H9 (cell line): ENCODE measurements at regions not wholly inside any gene's neighbourhood (a gene's known extent, or its start where the extent isn't known, plus 50 kb on each side); places are given as distances from the start of the nearest gene placed in this dataset.

ENCODE experiments used
- DNase-seq: peaks from one replicate; pipeline ENCODE4 v3.0.0-alpha.2; 2017
- H2AFZ ChIP-seq: one replicate; pipeline ENCODE4 v1.6.1; 2013; ENCODE audit warnings: mild to moderate bottlenecking, low read length, control low read depth, moderate library complexity
- H2AK5ac ChIP-seq: 2 replicates; pipeline ENCODE4 v1.6.1; 2013; ENCODE audit warnings: low read length, control low read depth, mixed read lengths; ENCODE audit not compliant: insufficient read length
- H2BK120ac ChIP-seq: one replicate; pipeline ENCODE4 v1.6.1; 2013; ENCODE audit warnings: low read depth, mild to moderate bottlenecking, low read length, control low read depth, inconsistent platforms; ENCODE audit not compliant: poor library complexity, severe bottlenecking
- H2BK12ac ChIP-seq: 2 replicates; pipeline ENCODE4 v1.6.1; 2013; ENCODE audit warnings: low read length, control low read depth, mixed read lengths, low read depth; ENCODE audit not compliant: insufficient read length
- H2BK15ac ChIP-seq: 2 replicates; pipeline ENCODE4 v1.6.1; 2013; ENCODE audit warnings: low read depth, low read length, control low read depth
- H2BK20ac ChIP-seq: one replicate; pipeline ENCODE4 v1.6.1; 2013; ENCODE audit warnings: low read depth, mild to moderate bottlenecking, low read length, control low read depth, inconsistent platforms; ENCODE audit not compliant: poor library complexity, severe bottlenecking
- H2BK5ac ChIP-seq: 2 replicates; pipeline ENCODE4 v1.6.1; 2013; ENCODE audit warnings: low read length, control low read depth, mixed read lengths; ENCODE audit not compliant: insufficient read length
- H3K14ac ChIP-seq: 2 replicates; pipeline ENCODE4 v1.6.1; 2013; ENCODE audit warnings: low read length, control low read depth; ENCODE audit not compliant: insufficient read depth
- H3K18ac ChIP-seq: 2 replicates; pipeline ENCODE4 v1.6.1; 2013; ENCODE audit warnings: low read depth, mild to moderate bottlenecking, mixed read lengths, low read length, control low read depth; ENCODE audit not compliant: insufficient read length
- H3K23ac ChIP-seq: 2 replicates; pipeline ENCODE4 v1.6.1; 2013; ENCODE audit warnings: low read length, control low read depth, mixed read lengths, low read depth; ENCODE audit not compliant: insufficient read length
- H3K23me2 ChIP-seq: 2 replicates; pipeline ENCODE4 v1.6.1; 2013; ENCODE audit warnings: low read depth, mild to moderate bottlenecking, mixed read lengths, low read length, control low read depth; ENCODE audit not compliant: insufficient read length, poor library complexity, severe bottlenecking
- H3K27ac ChIP-seq: 2 replicates; pipeline ENCODE4 v1.5.1; 2013; ENCODE audit warnings: low read length, control low read depth, mixed read lengths, low read depth; ENCODE audit not compliant: insufficient read length
- H3K27me3 ChIP-seq: 2 replicates; pipeline ENCODE4 v1.6.1; 2013; ENCODE audit warnings: low read length, control low read depth, inconsistent platforms; ENCODE audit not compliant: insufficient read depth
- H3K4ac ChIP-seq: 2 replicates; pipeline ENCODE4 v1.6.1; 2013; ENCODE audit warnings: low read depth, mild to moderate bottlenecking, control low read depth, inconsistent platforms, low read length, moderate library complexity
- H3K4me1 ChIP-seq: 2 replicates; pipeline ENCODE4 v1.6.1; 2013; ENCODE audit warnings: low read length, control low read depth, inconsistent platforms; ENCODE audit not compliant: insufficient read depth
- H3K4me2 ChIP-seq: 2 replicates; pipeline ENCODE4 v1.6.1; 2013; ENCODE audit warnings: low read length, control low read depth, mixed read lengths; ENCODE audit not compliant: insufficient read length, insufficient read depth
- H3K56ac ChIP-seq: 2 replicates; pipeline ENCODE4 v1.6.1; 2013; ENCODE audit warnings: low read depth, mild to moderate bottlenecking, mixed read lengths, low read length, control low read depth; ENCODE audit not compliant: insufficient read length
- H3K79me1 ChIP-seq: 2 replicates; pipeline ENCODE4 v1.6.1; 2013; ENCODE audit warnings: low read depth, mild to moderate bottlenecking, moderate library complexity, low read length, control low read depth, inconsistent platforms; ENCODE audit not compliant: insufficient read depth, poor library complexity, severe bottlenecking
- H3K79me2 ChIP-seq: 2 replicates; pipeline ENCODE4 v1.6.1; 2013; ENCODE audit warnings: low read length, control low read depth, inconsistent platforms; ENCODE audit not compliant: insufficient read depth
- H3K9ac ChIP-seq: 2 replicates; pipeline ENCODE4 v1.6.1; 2013; ENCODE audit warnings: low read length, control low read depth, mixed read lengths; ENCODE audit not compliant: insufficient read length; ENCODE audit errors: extremely low read depth
- H3K9me3 ChIP-seq: one replicate; pipeline ENCODE4 v1.6.1; 2013; ENCODE audit warnings: low read depth, low read length, inconsistent platforms; ENCODE audit not compliant: control insufficient read depth
- H3T11ph ChIP-seq: one replicate; pipeline ENCODE4 v1.6.1; 2013; ENCODE audit warnings: mild to moderate bottlenecking, low read length, control low read depth, inconsistent platforms
- H4K20me1 ChIP-seq: one replicate; pipeline ENCODE4 v1.6.1; 2013; ENCODE audit not compliant: control insufficient read depth, insufficient read length, insufficient read depth
- H4K5ac ChIP-seq: 2 replicates; pipeline ENCODE4 v1.6.1; 2013; ENCODE audit warnings: low read depth, mild to moderate bottlenecking, mixed read lengths, low read length, control low read depth; ENCODE audit not compliant: insufficient read length
- H4K8ac ChIP-seq: replicated peaks from 2 replicates; pipeline ENCODE4 v1.6.1; 2013; ENCODE audit warnings: low read length, control low read depth, mixed read lengths, low read depth; ENCODE audit not compliant: insufficient read length
- H4K91ac ChIP-seq: 2 replicates; pipeline ENCODE4 v1.6.1; 2013; ENCODE audit warnings: low read depth, mild to moderate bottlenecking, moderate library complexity, mixed read lengths, low read length, control low read depth; ENCODE audit not compliant: insufficient read length
- H3K27ac Mint-ChIP-seq, 3 experiments: 2 replicates in 2 of 3; 3 replicates in 1 of 3; pipeline ENCODE4 v1.8.0; 2020 to 2021; ENCODE audit warnings: mixed read lengths in 3 of 3, mild to moderate bottlenecking in 1 of 3, moderate library complexity in 1 of 3
- H3K27me3 Mint-ChIP-seq: 2 replicates; pipeline ENCODE4 v1.8.0; 2021; ENCODE audit warnings: low read depth, mild to moderate bottlenecking, moderate library complexity, mixed read lengths
- H3K36me3 Mint-ChIP-seq, 3 experiments: 2 replicates in 2 of 3; 3 replicates in 1 of 3; pipeline ENCODE4 v1.8.0; 2020 to 2021; ENCODE audit warnings: low read depth in 3 of 3, mixed read lengths in 3 of 3; ENCODE audit not compliant: insufficient read depth in 1 of 3
- H3K4me1 Mint-ChIP-seq, 2 experiments: 2 replicates each; pipeline ENCODE4 v1.8.0; 2020; ENCODE audit warnings: mixed read lengths in 2 of 2
- H3K4me3 Mint-ChIP-seq, 2 experiments: 2 replicates in 1 of 2; 3 replicates in 1 of 2; pipeline ENCODE4 v1.8.0; 2020 to 2021; ENCODE audit warnings: mild to moderate bottlenecking in 2 of 2, mixed read lengths in 2 of 2, moderate library complexity in 1 of 2
- H3K9me3 Mint-ChIP-seq, 2 experiments: 2 replicates in 1 of 2; 3 replicates in 1 of 2; pipeline ENCODE4 v1.8.0; 2020; ENCODE audit warnings: mild to moderate bottlenecking in 2 of 2, mixed read lengths in 2 of 2, moderate library complexity in 1 of 2
- CTCF ChIP-seq: fragments of 200-600 bp; sonication (generic); conservative IDR thresholded peaks from 3 replicates; pipeline ENCODE4 v1.8.0; 2021; ENCODE audit warnings: antibody characterized with exemption, mild to moderate bottlenecking
- WGBS: extraction: QIAGEN DNeasy Blood & Tissue Kit; methylation state at CpG from one replicate; pipeline ENCODE4 v1.1.7; 2013; ENCODE audit warnings: missing lambda C conversion rate, low lambda C conversion rate, mixed read lengths; ENCODE audit not compliant: insufficient read length; ENCODE audit errors: extremely low coverage; 5-methylcytosine and 5-hydroxymethylcytosine counted together

- Histone ChIP-seq H3K23ac (no peak overlapping the region), H3T11ph (no peak overlapping the region), H3K9ac (no peak overlapping the region), H2BK5ac (no peak overlapping the region), H3K18ac (no peak overlapping the region), H3K79me2 (no peaks in the 10 kb centered on the region), H4K5ac (no peak overlapping the region), H3K4ac (no peak overlapping the region), H4K91ac (no peak overlapping the region), H2BK12ac (no peak overlapping the region), H3K9me3 (no peaks in the 10 kb centered on the region), H2BK20ac (no peak overlapping the region), H2AFZ (no peak overlapping the region), H2BK120ac (no peak overlapping the region), H2BK15ac (no peak overlapping the region), H2AK5ac (no peak overlapping the region), H3K27ac (no peak overlapping the region), H3K27me3 (no peaks in the 10 kb centered on the region), H3K56ac (no peak overlapping the region), H4K20me1 (no peaks in the 10 kb centered on the region), H3K23me2 (no peaks in the 10 kb centered on the region), H3K4me2 (no peak overlapping the region), H3K4me1 (no peaks in the 10 kb centered on the region), H4K8ac (no peak overlapping the region), H3K79me1 (no peaks in the 10 kb centered on the region), H3K14ac (no peak overlapping the region)
- DNase-seq: no peak
- WGBS: no CpG with 5 or more reads among the region's 1 CpG
- no peak for TF ChIP-seq CTCF
- no peaks in the 10 kb centered on the region for H3K36me3 Mint-ChIP-seq
- H3K27ac Mint-ChIP-seq: no peak overlapping the region
- no peaks in the 10 kb centered on the region for H3K4me1 Mint-ChIP-seq
- H3K4me3 Mint-ChIP-seq: no peak overlapping the region
- H3K27me3 Mint-ChIP-seq: no peaks in the 10 kb centered on the region
- H3K9me3 Mint-ChIP-seq: no peaks in the 10 kb centered on the region
These were observed 354.6 kb upstream of the RASGEF1B start for GRCh38 chr4:81826335-81826734.
